MM.1S (cell line): ENCODE measurements at regions not wholly inside any gene's neighbourhood (a gene's known extent, or its start where the extent isn't known, plus 50 kb on each side); places are given as distances from the start of the nearest gene placed in this dataset.

ENCODE experiments used
- DNase-seq: peaks from one replicate; pipeline ENCODE4 v3.0.0-alpha.2; 2015
- H2AFZ ChIP-seq: fragments of 300-600 bp; sonication (generic); 2 replicates; pipeline ENCODE4 v1.6.0; 2016; ENCODE audit warnings: antibody characterized with exemption, low read length
- H3F3A ChIP-seq: fragments of 300-600 bp; sonication (generic); 2 replicates; pipeline ENCODE4 v1.6.1; 2016; ENCODE audit warnings: mild to moderate bottlenecking, antibody characterized with exemption, low read length, moderate library complexity, mixed read lengths; ENCODE audit not compliant: insufficient read depth
- H3K27ac ChIP-seq: fragments of 300-600 bp; sonication (generic); 2 replicates; pipeline ENCODE4 v1.5.1; 2016; ENCODE audit warnings: mild to moderate bottlenecking, low read length
- H3K27me3 ChIP-seq: fragments of 300-600 bp; sonication (generic); replicated peaks from 2 replicates; pipeline ENCODE4 v1.6.0; 2016; ENCODE audit warnings: low read length; ENCODE audit not compliant: insufficient read depth
- H3K36me3 ChIP-seq: fragments of 300-600 bp; sonication (generic); replicated peaks from 2 replicates; pipeline ENCODE4 v1.6.1; 2016; ENCODE audit warnings: mild to moderate bottlenecking, low read length, mixed read lengths; ENCODE audit not compliant: insufficient read depth
- H3K4me1 ChIP-seq: fragments of 300-600 bp; sonication (generic); 2 replicates; pipeline ENCODE4 v1.6.1; 2016; ENCODE audit warnings: low read length, mixed read lengths
- H3K4me2 ChIP-seq: fragments of 300-600 bp; sonication (generic); 2 replicates; pipeline ENCODE4 v1.6.0; 2016; ENCODE audit warnings: low read depth, low read length
- H3K4me3 ChIP-seq: fragments of 300-600 bp; sonication (generic); 2 replicates; pipeline ENCODE4 v1.5.1; 2016; ENCODE audit warnings: low read length, mixed read lengths
- H3K79me2 ChIP-seq: fragments of 300-600 bp; sonication (generic); 2 replicates; pipeline ENCODE4 v1.6.1; 2016; ENCODE audit warnings: mixed run types, low read length, mixed read lengths
- H3K9ac ChIP-seq: fragments of 300-600 bp; sonication (generic); 2 replicates; pipeline ENCODE4 v1.6.1; 2016; ENCODE audit warnings: low read length, mixed read lengths
- H3K9me2 ChIP-seq: fragments of 300-600 bp; sonication (generic); replicated peaks from 2 replicates; pipeline ENCODE4 v1.6.1; 2016; ENCODE audit warnings: mild to moderate bottlenecking, low read length, mixed read lengths; ENCODE audit not compliant: insufficient read depth
- H3K9me3 ChIP-seq: fragments of 300-600 bp; sonication (generic); replicated peaks from 2 replicates; pipeline ENCODE4 v1.6.1; 2016; ENCODE audit warnings: mild to moderate bottlenecking, low read length, mixed read lengths; ENCODE audit not compliant: insufficient read depth
- H4K20me1 ChIP-seq: fragments of 300-600 bp; sonication (generic); 2 replicates; pipeline ENCODE4 v1.6.1; 2016; ENCODE audit warnings: mild to moderate bottlenecking, low read length, moderate library complexity, mixed read lengths; ENCODE audit not compliant: insufficient read depth
- EZH2 ChIP-seq: fragments of 300-600 bp; sonication (generic); optimal IDR thresholded peaks from 2 replicates; pipeline ENCODE3; 2017; ENCODE audit warnings: low read depth, mild to moderate bottlenecking, antibody characterized with exemption, low read length, mixed read lengths
- EZH2phosphoT487 ChIP-seq: fragments of 300-600 bp; sonication (generic); IDR thresholded peaks from 2 replicates; pipeline ENCODE4 v1.6.1; 2018; ENCODE audit warnings: antibody characterized with exemption, low read length
- TF ChIP-seq, protein P1 (sequence below): fragments of 300-600 bp; sonication (generic); IDR thresholded peaks from 2 replicates; pipeline ENCODE4 v1.5.1; 2016; ENCODE audit warnings: antibody characterized with exemption, low read length, mixed read lengths

DNA sequence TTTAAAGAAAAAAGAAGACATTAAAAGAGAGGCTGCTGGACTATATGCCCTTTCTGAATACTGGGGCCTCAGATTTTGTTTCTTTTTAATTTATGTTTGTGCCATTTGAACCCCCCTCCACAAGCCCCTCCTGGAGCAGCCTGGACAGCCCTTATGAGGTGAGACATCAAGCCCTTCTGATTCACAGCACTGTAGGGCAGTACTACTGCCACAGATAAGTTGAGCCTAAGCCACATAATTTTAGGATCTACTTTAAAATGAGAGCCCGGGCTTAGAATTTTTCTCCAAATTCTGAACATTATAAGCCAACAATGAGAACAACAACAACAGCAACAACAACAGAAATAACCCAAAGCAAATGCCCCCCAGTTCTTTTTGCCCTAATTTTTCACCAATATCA is 256.9 kb upstream of the SALL1 start:
- Histone ChIP-seq H3K9ac (no peak overlapping the region), H3K4me3 (no peak overlapping the region), H3K27me3 (no peaks in the 10 kb centered on the region), H3K9me2 (no peaks in the 10 kb centered on the region), H4K20me1 (no peaks in the 10 kb centered on the region), H3K9me3 (no peaks in the 10 kb centered on the region), H3K4me1 (no peaks in the 10 kb centered on the region), H2AFZ (no peak overlapping the region), H3F3A (no peaks in the 10 kb centered on the region), H3K27ac (no peak overlapping the region), H3K79me2 (no peaks in the 10 kb centered on the region), H3K4me2 (no peak overlapping the region), H3K36me3 (no peaks in the 10 kb centered on the region)
- DNase-seq = no peak
- TF ChIP-seq EZH2 (no peak), EZH2phosphoT487 (no peak)
- TF ChIP-seq, protein P1, sequence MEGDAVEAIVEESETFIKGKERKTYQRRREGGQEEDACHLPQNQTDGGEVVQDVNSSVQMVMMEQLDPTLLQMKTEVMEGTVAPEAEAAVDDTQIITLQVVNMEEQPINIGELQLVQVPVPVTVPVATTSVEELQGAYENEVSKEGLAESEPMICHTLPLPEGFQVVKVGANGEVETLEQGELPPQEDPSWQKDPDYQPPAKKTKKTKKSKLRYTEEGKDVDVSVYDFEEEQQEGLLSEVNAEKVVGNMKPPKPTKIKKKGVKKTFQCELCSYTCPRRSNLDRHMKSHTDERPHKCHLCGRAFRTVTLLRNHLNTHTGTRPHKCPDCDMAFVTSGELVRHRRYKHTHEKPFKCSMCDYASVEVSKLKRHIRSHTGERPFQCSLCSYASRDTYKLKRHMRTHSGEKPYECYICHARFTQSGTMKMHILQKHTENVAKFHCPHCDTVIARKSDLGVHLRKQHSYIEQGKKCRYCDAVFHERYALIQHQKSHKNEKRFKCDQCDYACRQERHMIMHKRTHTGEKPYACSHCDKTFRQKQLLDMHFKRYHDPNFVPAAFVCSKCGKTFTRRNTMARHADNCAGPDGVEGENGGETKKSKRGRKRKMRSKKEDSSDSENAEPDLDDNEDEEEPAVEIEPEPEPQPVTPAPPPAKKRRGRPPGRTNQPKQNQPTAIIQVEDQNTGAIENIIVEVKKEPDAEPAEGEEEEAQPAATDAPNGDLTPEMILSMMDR = no peak

GRCh38 chr16:51407199-51407598 is 256.1 kb upstream of the SALL1 start:
- Histone ChIP-seq H3K27me3 (no peaks in the 10 kb centered on the region), H2AFZ (no peak overlapping the region), H3K27ac (no peak overlapping the region), H3K79me2 (no peaks in the 10 kb centered on the region), H3K4me1 (no peaks in the 10 kb centered on the region), H3K4me2 (no peak overlapping the region), H3K36me3 (no peaks in the 10 kb centered on the region), H3K9me3 (no peaks in the 10 kb centered on the region), H3F3A (no peaks in the 10 kb centered on the region), H4K20me1 (no peaks in the 10 kb centered on the region), H3K9me2 (no peaks in the 10 kb centered on the region), H3K4me3 (no peak overlapping the region), H3K9ac (no peak overlapping the region)
- TF ChIP-seq EZH2 = no peak
- TF ChIP-seq, protein P1 = no peak
- TF ChIP-seq EZH2phosphoT487 = no peak
- no peak for DNase-seq

GRCh38 chr16:51405361-51405760 is 254.3 kb upstream of the SALL1 start:
- TF ChIP-seq, protein P1 = no peak
- TF ChIP-seq EZH2phosphoT487 = no peak
- Histone ChIP-seq H3K9me2 (no peaks in the 10 kb centered on the region), H3K27ac (no peak overlapping the region), H4K20me1 (no peaks in the 10 kb centered on the region), H3K36me3 (no peaks in the 10 kb centered on the region), H3F3A (no peaks in the 10 kb centered on the region), H3K4me1 (no peaks in the 10 kb centered on the region), H3K9ac (no peak overlapping the region), H3K79me2 (no peaks in the 10 kb centered on the region), H3K9me3 (no peaks in the 10 kb centered on the region), H2AFZ (no peak overlapping the region), H3K27me3 (no peaks in the 10 kb centered on the region), H3K4me3 (no peak overlapping the region), H3K4me2 (no peak overlapping the region)
- no peak for DNase-seq

GRCh38 chr16:51404386-51404785 is 253.3 kb upstream of the SALL1 start:
- H3K9me2 ChIP-seq = no peaks in the 10 kb centered on the region
- no peak overlapping the region for H3K27ac ChIP-seq
- TF ChIP-seq EZH2phosphoT487 (no peak), EZH2 (no peak)
- TF ChIP-seq, protein P1 = no peak
- H3K4me2 ChIP-seq = no peak overlapping the region
- no peak overlapping the region for H3K4me3 ChIP-seq
- H3K4me1 ChIP-seq = no peaks in the 10 kb centered on the region
- H3K9me3 ChIP-seq = no peaks in the 10 kb centered on the region
- no peaks in the 10 kb centered on the region for H4K20me1 ChIP-seq
- DNase-seq = no peak
- no peaks in the 10 kb centered on the region for H3K79me2 ChIP-seq
- H3K36me3 ChIP-seq = no peaks in the 10 kb centered on the region
- H3F3A ChIP-seq = no peaks in the 10 kb centered on the region
- no peak overlapping the region for H2AFZ ChIP-seq
- H3K27me3 ChIP-seq = no peaks in the 10 kb centered on the region
- H3K9ac ChIP-seq = no peak overlapping the region
